Transverse colon (tissue), 4 donors: ENCODE measurements at regions not wholly inside any gene's neighbourhood (a gene's known extent, or its start where the extent isn't known, plus 50 kb on each side); places are given as distances from the start of the nearest gene placed in this dataset.

ENCODE experiments used
- POLR2A ChIP-seq: fragments of 450-650 bp; IDR thresholded peaks from one replicate; pipeline ENCODE4 v1.6.1; 2016; ENCODE audit warnings: antibody characterized with exemption, mild to moderate bottlenecking, moderate library complexity
- POLR2AphosphoS5 ChIP-seq, 3 donors: sonication (generic); formaldehyde crosslinking; IDR thresholded peaks; one replicate each; pipeline ENCODE4 v1.6.1; 2016; ENCODE audit warnings: antibody characterized with exemption in 3 of 3
- TF ChIP-seq, protein P1 (sequence below), 5 experiments: fragments of 200-600 bp in 3 of 5; fragments of 450-650 bp in 2 of 5; sonication (generic) in 3 of 5; IDR thresholded peaks; 1 replicate in 2 of 5; 2 replicates in 3 of 5; pipeline ENCODE4 v1.5.1; 2016 to 2017; ENCODE audit warnings: antibody characterized with exemption in 5 of 5, inconsistent platforms in 3 of 5, mild to moderate bottlenecking in 2 of 5, moderate library complexity in 1 of 5

DNA sequence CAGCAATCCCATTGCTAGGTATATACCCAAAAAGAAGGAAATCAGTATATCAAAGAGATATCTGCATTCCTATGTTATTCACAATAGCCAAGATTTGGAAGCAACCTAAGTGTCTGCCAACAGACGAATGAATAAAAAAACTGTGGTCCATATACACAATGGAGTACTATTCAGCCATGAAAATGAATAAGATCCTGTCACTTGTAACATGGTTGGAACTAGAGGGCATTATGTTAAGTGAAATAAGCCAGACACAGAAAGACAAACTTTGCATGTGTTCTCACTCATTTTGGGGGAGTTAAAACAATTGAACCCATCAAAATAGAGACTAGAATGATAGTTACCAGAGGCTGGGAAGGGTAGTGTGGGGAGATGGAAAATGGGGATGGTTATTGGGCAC, 323.5 kb upstream of the NFE2L3 start:
- TF ChIP-seq POLR2AphosphoS5 (IDR thresholded peaks at IDR 0.05) (no peak), POLR2A (no peak)
- TF ChIP-seq, protein P1, sequence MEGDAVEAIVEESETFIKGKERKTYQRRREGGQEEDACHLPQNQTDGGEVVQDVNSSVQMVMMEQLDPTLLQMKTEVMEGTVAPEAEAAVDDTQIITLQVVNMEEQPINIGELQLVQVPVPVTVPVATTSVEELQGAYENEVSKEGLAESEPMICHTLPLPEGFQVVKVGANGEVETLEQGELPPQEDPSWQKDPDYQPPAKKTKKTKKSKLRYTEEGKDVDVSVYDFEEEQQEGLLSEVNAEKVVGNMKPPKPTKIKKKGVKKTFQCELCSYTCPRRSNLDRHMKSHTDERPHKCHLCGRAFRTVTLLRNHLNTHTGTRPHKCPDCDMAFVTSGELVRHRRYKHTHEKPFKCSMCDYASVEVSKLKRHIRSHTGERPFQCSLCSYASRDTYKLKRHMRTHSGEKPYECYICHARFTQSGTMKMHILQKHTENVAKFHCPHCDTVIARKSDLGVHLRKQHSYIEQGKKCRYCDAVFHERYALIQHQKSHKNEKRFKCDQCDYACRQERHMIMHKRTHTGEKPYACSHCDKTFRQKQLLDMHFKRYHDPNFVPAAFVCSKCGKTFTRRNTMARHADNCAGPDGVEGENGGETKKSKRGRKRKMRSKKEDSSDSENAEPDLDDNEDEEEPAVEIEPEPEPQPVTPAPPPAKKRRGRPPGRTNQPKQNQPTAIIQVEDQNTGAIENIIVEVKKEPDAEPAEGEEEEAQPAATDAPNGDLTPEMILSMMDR (IDR thresholded peaks at IDR 0.05) = no peak
